Skeletal muscle satellite cell (primary cell): ENCODE measurements at regions not wholly inside any gene's neighbourhood (a gene's known extent, or its start where the extent isn't known, plus 50 kb on each side); places are given as distances from the start of the nearest gene placed in this dataset.

ENCODE experiments used
- H3K27me3 ChIP-seq: 2 replicates; pipeline ENCODE4 v1.7.0; 2013; ENCODE audit warnings: low read length; ENCODE audit not compliant: control insufficient read depth, insufficient read depth
- H3K36me3 ChIP-seq: 2 replicates; pipeline ENCODE4 v1.7.0; 2013; ENCODE audit warnings: mild to moderate bottlenecking, control low read depth, low read length; ENCODE audit not compliant: insufficient read depth
- H3K4me1 ChIP-seq: 2 replicates; pipeline ENCODE4 v1.7.0; 2013; ENCODE audit warnings: low read length; ENCODE audit not compliant: control insufficient read depth, insufficient read depth
- H3K4me2 ChIP-seq: 2 replicates; pipeline ENCODE4 v1.7.0; 2013; ENCODE audit warnings: mild to moderate bottlenecking, low read length
- H3K4me3 ChIP-seq: 2 replicates; pipeline ENCODE4 v1.7.0; 2013; ENCODE audit warnings: low read length
- H3K9ac ChIP-seq: 2 replicates; pipeline ENCODE4 v1.7.0; 2013; ENCODE audit warnings: mild to moderate bottlenecking, low read depth, low read length, moderate library complexity
- H3K9me3 ChIP-seq: replicated peaks from 2 replicates; pipeline ENCODE4 v1.7.0; 2013; ENCODE audit warnings: mild to moderate bottlenecking, control low read depth, low read length

DNA sequence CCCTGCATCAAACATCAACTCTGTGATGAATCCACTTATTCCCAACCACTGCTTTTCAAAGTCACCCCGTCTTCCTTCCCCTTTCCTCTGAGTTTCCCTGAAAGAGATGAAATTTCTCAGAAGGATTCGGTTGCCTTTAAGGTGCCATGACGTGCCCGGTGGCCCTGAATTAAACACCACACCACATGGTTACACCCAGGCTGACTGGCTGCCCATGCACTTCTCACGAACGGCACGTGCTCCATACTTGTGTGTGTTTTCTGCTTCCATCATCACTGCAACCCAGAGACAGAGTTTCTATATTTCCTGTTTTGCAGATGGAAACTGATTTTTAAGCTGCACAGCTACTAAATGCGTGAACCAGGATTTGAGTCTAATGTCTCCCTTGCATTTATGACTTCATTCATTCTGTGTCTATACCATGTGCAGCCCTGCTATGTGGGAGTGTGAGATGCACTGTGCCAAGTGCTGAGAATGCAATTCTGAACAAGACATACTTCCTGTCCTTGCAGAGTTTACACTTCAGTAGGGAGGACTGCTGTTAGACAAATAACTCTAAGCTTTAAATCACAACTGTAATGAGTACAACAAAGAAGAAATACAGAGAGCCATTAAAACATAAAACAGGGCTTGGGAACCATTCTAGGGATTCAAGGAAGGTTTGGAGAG is 162.9 kb downstream of the NXNL2 start:
- Histone ChIP-seq H3K4me2 (no peak overlapping the region), H3K9ac (no peak overlapping the region), H3K4me1 (peaks cover 6% of the 10 kb centered on the region), H3K36me3 (no peaks in the 10 kb centered on the region), H3K27me3 (no peaks in the 10 kb centered on the region), H3K9me3 (peaks cover 3% of the 10 kb centered on the region), H3K4me3 (no peak overlapping the region)

DNA sequence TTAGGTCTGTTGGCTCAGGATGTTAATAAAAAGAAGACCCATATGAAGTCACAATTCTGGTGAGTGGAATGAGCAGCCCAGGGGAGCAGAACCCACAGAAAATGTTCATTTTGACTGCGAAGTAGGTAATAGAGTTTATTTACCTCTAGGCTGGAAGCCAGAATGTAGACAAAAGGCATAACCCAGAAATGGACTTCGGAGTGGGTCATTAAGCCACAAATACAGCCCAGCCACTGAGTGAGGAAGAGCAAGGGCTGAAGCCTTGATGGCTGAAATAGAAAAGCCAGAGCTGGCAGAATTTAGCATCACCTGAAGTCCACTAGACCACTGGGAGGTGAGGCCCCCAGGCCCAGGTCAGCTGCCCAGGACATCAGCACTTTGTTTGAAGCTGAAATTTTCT is 168.0 kb downstream of the NXNL2 start:
- no peak overlapping the region for H3K4me3 ChIP-seq
- no peaks in the 10 kb centered on the region for H3K27me3 ChIP-seq
- H3K9ac ChIP-seq: no peak overlapping the region
- no peak overlapping the region for H3K4me2 ChIP-seq
- no peaks in the 10 kb centered on the region for H3K36me3 ChIP-seq
- H3K4me1 ChIP-seq: no peaks in the 10 kb centered on the region
- H3K9me3 ChIP-seq: no peaks in the 10 kb centered on the region

DNA sequence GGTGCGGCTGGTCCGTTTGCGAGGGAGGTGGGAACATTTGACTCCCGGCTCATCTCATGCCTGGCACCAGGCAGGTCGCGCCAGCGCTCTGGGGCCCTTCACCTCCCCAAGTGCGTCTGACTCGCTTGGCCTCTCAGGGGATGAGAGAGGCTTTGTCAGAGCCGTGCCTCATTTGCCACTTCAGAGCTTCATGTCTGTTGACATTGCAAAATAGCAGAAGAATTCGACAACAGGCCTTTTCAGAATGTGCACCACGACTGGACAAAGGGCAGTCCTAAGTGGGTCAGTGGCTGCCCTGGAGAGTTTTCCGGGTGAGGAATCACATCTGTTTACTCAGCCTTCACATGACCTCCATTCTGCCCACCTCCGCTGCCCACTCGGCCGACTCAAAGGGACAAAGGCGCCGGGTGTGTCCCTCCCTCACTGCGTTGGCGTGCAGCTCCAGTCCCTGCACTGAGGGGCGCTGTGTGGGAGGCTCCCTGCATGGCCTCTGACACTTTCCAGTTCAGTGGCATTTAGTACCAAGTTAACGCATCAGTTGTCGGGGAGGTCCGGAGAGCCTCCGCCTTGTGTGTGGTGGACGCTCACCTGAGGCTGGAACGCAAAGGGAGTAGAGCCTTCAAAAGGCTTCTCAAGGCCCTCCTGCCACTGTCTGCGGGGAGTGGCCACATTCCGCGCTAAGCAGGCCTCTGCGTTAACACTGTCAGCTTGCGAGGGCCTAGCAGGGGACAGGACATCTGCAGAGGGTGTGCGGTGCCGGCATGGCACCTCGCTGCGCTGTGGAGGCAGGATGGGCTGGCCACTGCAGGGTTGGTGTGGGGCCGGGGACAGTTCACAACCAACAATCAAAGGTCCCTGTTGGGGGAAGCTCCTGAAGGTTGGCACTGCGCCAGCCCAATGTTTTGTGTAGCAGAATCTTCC is 171.5 kb downstream of the NXNL2 start:
- Histone ChIP-seq H3K27me3 (no peaks in the 10 kb centered on the region), H3K9me3 (no peaks in the 10 kb centered on the region), H3K9ac (no peak overlapping the region), H3K4me2 (no peak overlapping the region), H3K4me1 (no peaks in the 10 kb centered on the region), H3K4me3 (no peak overlapping the region), H3K36me3 (no peaks in the 10 kb centered on the region)

DNA sequence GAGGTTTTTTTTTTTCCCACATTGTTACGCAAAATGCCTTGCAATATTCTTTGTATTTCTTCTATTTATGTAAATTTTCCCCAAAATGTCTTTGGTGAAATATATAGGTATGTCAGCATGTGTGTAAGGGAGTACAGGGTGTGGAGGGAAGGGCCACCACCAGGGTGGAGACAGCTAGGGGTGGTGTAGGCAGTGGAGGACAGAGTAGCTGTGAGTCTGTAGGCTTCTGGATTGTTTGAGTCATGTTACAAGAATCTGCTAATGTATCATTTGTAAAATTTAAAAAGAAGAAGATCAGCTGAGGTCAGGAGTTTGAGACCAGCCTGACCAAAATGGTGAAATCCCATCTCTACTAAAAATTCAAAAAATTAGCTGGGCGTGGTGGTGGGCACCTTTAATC is 175.5 kb downstream of the NXNL2 start:
- Histone ChIP-seq H3K36me3 (no peaks in the 10 kb centered on the region), H3K4me2 (no peak overlapping the region), H3K4me1 (no peaks in the 10 kb centered on the region), H3K27me3 (no peaks in the 10 kb centered on the region), H3K9ac (no peak overlapping the region), H3K9me3 (no peaks in the 10 kb centered on the region), H3K4me3 (no peak overlapping the region)

DNA sequence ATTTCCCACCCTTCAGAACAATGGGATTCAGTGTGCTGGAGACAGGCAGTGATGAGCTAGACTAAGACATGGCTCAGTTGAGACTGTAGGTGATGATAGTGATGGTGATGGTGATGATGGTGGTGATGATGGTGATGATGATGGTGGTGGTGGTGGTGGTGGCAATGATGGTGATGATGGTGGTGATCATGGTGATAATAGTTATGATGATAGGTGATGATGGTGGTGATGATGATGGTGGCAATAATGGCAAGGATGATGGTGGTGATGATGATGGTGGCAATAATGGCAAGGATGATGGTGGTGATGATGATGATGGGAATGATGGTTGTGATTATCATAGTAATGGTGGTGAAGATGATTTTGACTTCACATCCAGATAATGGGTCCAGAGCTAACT is 176.7 kb downstream of the NXNL2 start:
- Histone ChIP-seq H3K4me1 (peaks cover 5% of the 10 kb centered on the region), H3K36me3 (no peaks in the 10 kb centered on the region), H3K4me2 (no peak overlapping the region), H3K9ac (no peak overlapping the region), H3K9me3 (no peaks in the 10 kb centered on the region), H3K4me3 (no peak overlapping the region), H3K27me3 (no peaks in the 10 kb centered on the region)

DNA sequence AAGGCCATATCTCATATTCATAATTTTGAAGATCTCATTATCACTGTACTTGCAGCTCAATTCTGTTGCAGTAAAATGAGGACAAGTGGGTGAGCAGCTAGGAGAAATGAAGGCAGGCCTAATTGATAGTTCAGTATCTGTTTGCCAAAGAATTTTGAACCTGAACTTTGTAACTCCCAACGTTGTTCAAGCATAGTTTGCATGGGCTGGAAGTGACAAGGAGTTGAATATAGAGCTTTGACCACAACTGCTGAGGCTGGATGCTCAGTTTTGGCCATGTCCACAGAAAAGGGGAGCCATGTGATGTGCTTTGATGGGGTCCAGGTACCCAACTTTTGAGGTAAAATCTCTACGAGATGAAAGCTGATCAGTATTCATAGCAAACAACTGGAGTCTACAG is 177.5 kb downstream of the NXNL2 start:
- Histone ChIP-seq H3K4me3 (no peak overlapping the region), H3K4me1 (peaks cover 9% of the 10 kb centered on the region), H3K9ac (no peak overlapping the region), H3K27me3 (no peaks in the 10 kb centered on the region), H3K4me2 (no peak overlapping the region), H3K36me3 (no peaks in the 10 kb centered on the region), H3K9me3 (no peaks in the 10 kb centered on the region)

DNA sequence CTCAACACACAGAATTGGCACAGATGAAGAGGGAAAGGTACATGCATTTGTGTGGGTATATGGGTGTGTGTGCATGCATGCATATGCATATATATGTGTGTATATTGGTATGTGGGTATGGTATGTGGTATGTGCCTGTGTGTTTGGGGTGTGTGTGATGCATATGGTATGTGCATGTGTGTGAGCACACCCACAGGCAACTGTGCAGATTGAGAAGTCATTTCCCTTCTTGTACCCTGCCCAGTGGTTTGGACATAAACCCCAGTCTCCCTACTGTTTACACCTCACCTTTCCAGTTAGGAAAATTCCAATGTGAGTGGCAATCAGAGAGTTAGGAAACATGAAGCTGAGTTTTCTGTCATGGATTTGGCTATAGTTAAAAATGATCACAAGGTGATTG is 178.0 kb downstream of the NXNL2 start:
- Histone ChIP-seq H3K4me3 (no peak overlapping the region), H3K27me3 (no peaks in the 10 kb centered on the region), H3K9me3 (no peaks in the 10 kb centered on the region), H3K4me2 (no peak overlapping the region), H3K36me3 (no peaks in the 10 kb centered on the region), H3K9ac (no peak overlapping the region), H3K4me1 (peaks cover 9% of the 10 kb centered on the region)

DNA sequence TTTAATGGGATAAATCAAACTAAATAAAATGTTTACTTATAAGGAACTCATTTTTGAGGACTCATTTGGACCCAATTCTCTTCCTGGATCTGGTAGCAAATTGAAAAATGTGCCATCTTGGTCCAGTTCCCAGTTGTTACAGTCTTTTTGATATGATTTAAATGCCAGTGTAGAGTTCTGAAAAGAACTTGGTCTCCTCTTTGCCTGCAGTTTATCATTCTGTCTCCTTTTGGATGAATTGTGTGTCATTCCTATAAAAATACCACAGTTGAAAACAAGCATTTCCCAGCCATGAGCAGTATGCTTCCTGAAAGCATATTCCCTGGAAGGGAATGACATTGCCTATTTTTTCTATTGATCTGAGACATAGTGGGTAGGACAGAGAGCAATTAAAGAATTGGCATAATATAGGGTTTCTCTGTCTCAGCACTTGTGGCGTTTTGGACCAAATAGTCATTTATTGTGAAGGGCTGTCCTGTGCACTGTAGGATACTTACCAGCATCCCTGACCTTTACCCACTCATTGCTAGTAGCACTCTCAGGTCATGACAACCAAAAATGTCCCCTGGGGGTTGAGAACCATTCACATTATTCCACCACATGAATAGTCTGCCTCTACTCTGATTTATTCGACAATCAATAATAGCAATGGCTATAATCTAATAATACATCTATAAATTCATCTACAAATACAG is 181.8 kb downstream of the NXNL2 start:
- H3K4me2 ChIP-seq: no peak overlapping the region
- H3K9ac ChIP-seq: no peak overlapping the region
- H3K9me3 ChIP-seq: no peaks in the 10 kb centered on the region
- no peaks in the 10 kb centered on the region for H3K36me3 ChIP-seq
- H3K4me1 ChIP-seq: peaks cover 17% of the 10 kb centered on the region
- no peak overlapping the region for H3K4me3 ChIP-seq
- H3K27me3 ChIP-seq: no peaks in the 10 kb centered on the region

DNA sequence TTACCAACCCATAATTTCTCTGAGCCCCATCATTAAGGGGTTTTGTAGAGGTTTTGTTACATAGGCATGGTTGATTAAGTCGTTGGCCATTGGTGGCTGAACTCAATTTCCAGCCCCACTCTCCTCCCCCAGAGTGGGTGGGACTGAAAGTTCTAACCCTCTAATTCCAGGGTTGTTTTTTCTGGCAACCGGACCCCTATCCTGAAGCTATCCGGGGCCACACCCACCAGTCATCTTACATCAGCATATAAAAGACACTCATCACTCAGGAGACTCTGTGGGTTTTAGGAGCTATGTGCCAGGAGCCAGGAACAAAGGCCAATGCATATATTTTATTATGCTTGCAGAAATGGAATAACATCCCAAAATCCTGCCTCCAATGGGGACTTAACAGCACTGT is 186.0 kb downstream of the NXNL2 start:
- Histone ChIP-seq H3K4me3 (no peak overlapping the region), H3K9ac (no peak overlapping the region), H3K27me3 (no peaks in the 10 kb centered on the region), H3K4me2 (no peak overlapping the region), H3K4me1 (peaks cover 25% of the 10 kb centered on the region), H3K36me3 (no peaks in the 10 kb centered on the region), H3K9me3 (no peaks in the 10 kb centered on the region)

DNA sequence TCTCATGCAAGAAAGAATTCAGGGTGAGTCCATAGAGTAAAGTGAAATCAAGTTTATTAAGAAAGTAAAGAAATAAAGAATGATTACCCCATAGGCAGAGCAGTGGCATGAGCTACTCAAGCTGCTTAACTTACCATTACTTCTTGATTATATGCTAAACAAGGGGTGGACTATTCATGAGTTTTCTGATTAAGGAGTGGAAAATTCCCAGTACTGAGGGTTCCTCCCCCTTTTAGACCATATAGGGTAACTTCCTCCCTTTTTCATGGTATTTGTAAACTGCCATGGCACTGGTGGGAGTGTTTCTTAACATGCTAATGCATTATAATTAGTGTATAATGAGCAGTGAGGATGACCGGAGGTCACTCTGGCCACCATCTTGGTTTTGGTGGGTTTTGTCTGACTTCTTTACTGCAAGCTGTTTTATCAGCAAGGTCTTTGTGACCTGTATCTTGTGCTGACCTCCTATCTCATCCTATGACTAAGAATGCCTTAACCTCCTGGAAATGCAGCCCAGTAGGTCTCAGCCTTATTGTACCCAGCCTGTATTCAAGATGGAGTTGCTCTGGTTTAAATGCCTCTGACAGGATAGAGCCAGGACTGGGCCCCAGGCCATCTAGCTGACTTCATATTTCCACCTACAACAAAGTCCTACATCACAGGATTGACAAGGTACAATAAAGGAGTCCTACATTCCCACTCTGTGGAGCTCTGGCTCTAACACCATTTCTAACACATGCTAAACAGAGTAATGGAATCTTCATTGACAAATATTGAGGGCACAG is 186.7 kb downstream of the NXNL2 start:
- no peaks in the 10 kb centered on the region for H3K9me3 ChIP-seq
- H3K27me3 ChIP-seq: no peaks in the 10 kb centered on the region
- H3K4me3 ChIP-seq: no peak overlapping the region
- H3K36me3 ChIP-seq: no peaks in the 10 kb centered on the region
- no peak overlapping the region for H3K4me2 ChIP-seq
- H3K4me1 ChIP-seq: peaks cover 20% of the 10 kb centered on the region
- H3K9ac ChIP-seq: no peak overlapping the region

DNA sequence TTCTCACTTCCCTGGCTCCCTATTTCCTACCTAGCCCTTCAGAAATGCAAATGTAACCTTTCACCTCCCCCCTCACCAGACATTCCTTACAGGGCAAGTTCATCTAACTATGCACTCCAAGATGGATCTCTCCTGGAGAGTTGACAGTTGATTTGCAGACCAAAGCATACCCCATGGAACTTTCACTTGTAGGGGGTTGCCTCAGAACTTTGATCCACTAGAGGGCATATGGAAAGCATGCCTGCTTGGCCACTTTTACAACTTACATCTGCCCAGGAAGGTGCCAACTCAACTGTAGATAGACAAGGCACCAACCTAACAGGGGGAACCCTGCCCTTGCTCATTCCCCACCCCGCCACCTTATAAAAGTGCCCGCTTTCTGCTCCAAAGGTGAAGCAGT is 187.8 kb downstream of the NXNL2 start:
- no peak overlapping the region for H3K4me3 ChIP-seq
- H3K4me2 ChIP-seq: no peak overlapping the region
- H3K36me3 ChIP-seq: no peaks in the 10 kb centered on the region
- no peaks in the 10 kb centered on the region for H3K27me3 ChIP-seq
- peaks cover 16% of the 10 kb centered on the region for H3K4me1 ChIP-seq
- H3K9ac ChIP-seq: no peak overlapping the region
- no peaks in the 10 kb centered on the region for H3K9me3 ChIP-seq
